HG02588 (cell line): ENCODE measurements at regions not wholly inside any gene's neighbourhood (a gene's known extent, or its start where the extent isn't known, plus 50 kb on each side); places are given as distances from the start of the nearest gene placed in this dataset.

ENCODE experiments used
- ATAC-seq: cut with Tn5 transposase; IDR thresholded peaks from one replicate; pipeline ENCODE4 v1.9.1; 2021; ENCODE audit warnings: mild to moderate bottlenecking, moderate library complexity; ENCODE audit not compliant: unreplicated experiment

- ATAC-seq, result no peak
Observed at GRCh38 chr7:45975847-45976484, 54.9 kb upstream of the IGFBP3 start.

GRCh38 chr7:45975367-45975766 is 54.3 kb upstream of the IGFBP3 start:
- ATAC-seq, result no peak

GRCh38 chr7:45974540-45975360 is 53.7 kb upstream of the IGFBP3 start:
- ATAC-seq, result no peak

GRCh38 chr7:45973725-45974532 is 52.9 kb upstream of the IGFBP3 start:
- no peak for ATAC-seq

GRCh38 chr7:45972629-45973312 is 51.7 kb upstream of the IGFBP3 start:
- no peak for ATAC-seq

GRCh38 chr7:45971661-45972175 is 50.6 kb upstream of the IGFBP3 start:
- ATAC-seq, result no peak

GRCh38 chr7:45971171-45971570 is 50.1 kb upstream of the IGFBP3 start:
- no peak for ATAC-seq
